HEK293 (cell line): ENCODE measurements at regions not wholly inside any gene's neighbourhood (a gene's known extent, or its start where the extent isn't known, plus 50 kb on each side); places are given as distances from the start of the nearest gene placed in this dataset.

ENCODE experiments used
- AEBP2 ChIP-seq: fragments of 450-650 bp; formaldehyde crosslinking; IDR thresholded peaks from 2 replicates; pipeline ENCODE4 v1.5.1; 2016; ENCODE audit warnings: missing biosample characterization, missing genetic modification characterization, borderline replicate concordance
- BCL11B ChIP-seq: fragments of 450-650 bp; formaldehyde crosslinking; IDR thresholded peaks from 2 replicates; pipeline ENCODE4 v1.5.1; 2016; ENCODE audit warnings: low read depth, missing biosample characterization, missing genetic modification characterization
- EGR2 ChIP-seq: fragments of 450-650 bp; formaldehyde crosslinking; IDR thresholded peaks from 2 replicates; pipeline ENCODE4 v1.5.1; 2016; ENCODE audit warnings: low read depth, missing biosample characterization, missing genetic modification characterization
- KLF1 ChIP-seq: fragments of 450-650 bp; formaldehyde crosslinking; IDR thresholded peaks from 2 replicates; pipeline ENCODE4 v1.5.1; 2016; ENCODE audit warnings: missing biosample characterization, missing genetic modification characterization
- SCRT2 ChIP-seq: fragments of 450-650 bp; formaldehyde crosslinking; IDR thresholded peaks from 2 replicates; pipeline ENCODE4 v1.5.1; 2016; ENCODE audit warnings: missing biosample characterization, missing genetic modification characterization
- SP2 ChIP-seq: fragments of 450-650 bp; formaldehyde crosslinking; IDR thresholded peaks from 2 replicates; pipeline ENCODE4 v1.5.1; 2016; ENCODE audit warnings: missing biosample characterization, missing genetic modification characterization
- WT1 ChIP-seq: fragments of 450-650 bp; formaldehyde crosslinking; IDR thresholded peaks from 2 replicates; pipeline ENCODE4 v1.5.1; 2016; ENCODE audit warnings: missing biosample characterization, missing genetic modification characterization
- ZBTB10 ChIP-seq: fragments of 450-650 bp; formaldehyde crosslinking; IDR thresholded peaks from 2 replicates; pipeline ENCODE4 v1.5.1; 2016; ENCODE audit warnings: missing biosample characterization, missing genetic modification characterization
- ZBTB44 ChIP-seq: fragments of 450-650 bp; IDR thresholded peaks from 2 replicates; pipeline ENCODE4 v1.5.1; 2018; ENCODE audit warnings: missing biosample characterization, mild to moderate bottlenecking, missing genetic modification characterization
- ZBTB48 ChIP-seq: fragments of 450-650 bp; formaldehyde crosslinking; IDR thresholded peaks from 2 replicates; pipeline ENCODE4 v1.5.1; 2016; ENCODE audit warnings: missing biosample characterization, missing genetic modification characterization
- ZBTB7A ChIP-seq: fragments of 450-650 bp; formaldehyde crosslinking; IDR thresholded peaks from 2 replicates; pipeline ENCODE4 v1.5.1; 2016; ENCODE audit warnings: low read depth, missing biosample characterization, missing genetic modification characterization
- ZFP3 ChIP-seq: fragments of 450-650 bp; formaldehyde crosslinking; IDR thresholded peaks from 2 replicates; pipeline ENCODE4 v1.5.1; 2016; ENCODE audit warnings: low read depth, missing biosample characterization, missing genetic modification characterization
- ZNF112 ChIP-seq: fragments of 450-650 bp; formaldehyde crosslinking; IDR thresholded peaks from 2 replicates; pipeline ENCODE4 v1.5.0; 2017; ENCODE audit warnings: missing biosample characterization, missing genetic modification characterization
- ZNF140 ChIP-seq: fragments of 450-650 bp; formaldehyde crosslinking; IDR thresholded peaks from 2 replicates; pipeline ENCODE4 v1.5.1; 2016; ENCODE audit warnings: missing biosample characterization, missing genetic modification characterization
- ZNF174 ChIP-seq: fragments of 450-650 bp; formaldehyde crosslinking; IDR thresholded peaks from 2 replicates; pipeline ENCODE4 v1.5.0; 2017; ENCODE audit warnings: missing biosample characterization, mild to moderate bottlenecking, missing genetic modification characterization
- ZNF184 ChIP-seq: fragments of 450-650 bp; IDR thresholded peaks from 2 replicates; pipeline ENCODE4 v1.5.1; 2018; ENCODE audit warnings: missing biosample characterization, mild to moderate bottlenecking, missing genetic modification characterization
- ZNF19 ChIP-seq: fragments of 450-650 bp; formaldehyde crosslinking; IDR thresholded peaks from 2 replicates; pipeline ENCODE4; 2016; ENCODE audit warnings: missing biosample characterization, missing genetic modification characterization, low read depth
- ZNF2 ChIP-seq: fragments of 450-650 bp; formaldehyde crosslinking; IDR thresholded peaks from 2 replicates; pipeline ENCODE4 v1.5.1; 2016; ENCODE audit warnings: missing biosample characterization, missing genetic modification characterization
- ZNF223 ChIP-seq: fragments of 450-650 bp; formaldehyde crosslinking; IDR thresholded peaks from 2 replicates; pipeline ENCODE4 v1.5.1; 2016; ENCODE audit warnings: missing biosample characterization, missing genetic modification characterization
- ZNF274 ChIP-seq, 2 experiments: fragments of 200-500 bp in 1 of 2; fragments of 450-650 bp in 1 of 2; sonication (Bioruptor generic) in 1 of 2; formaldehyde crosslinking in 1 of 2; IDR thresholded peaks; 2 replicates each; pipeline versions ENCODE4 v1.5.1 to v1.6.1; 2014 to 2016; ENCODE audit warnings: borderline replicate concordance in 1 of 2, inconsistent platforms in 1 of 2, low read length in 1 of 2, missing biosample characterization in 1 of 2, missing genetic modification characterization in 1 of 2
- ZNF302 ChIP-seq: fragments of 450-650 bp; formaldehyde crosslinking; IDR thresholded peaks from 2 replicates; pipeline ENCODE4 v1.5.1; 2016; ENCODE audit warnings: missing biosample characterization, missing genetic modification characterization, low read depth
- ZNF558 ChIP-seq: fragments of 450-650 bp; formaldehyde crosslinking; IDR thresholded peaks from 2 replicates; pipeline ENCODE4 v1.5.1; 2016; ENCODE audit warnings: missing biosample characterization, missing genetic modification characterization
- ZNF585B ChIP-seq: fragments of 450-650 bp; formaldehyde crosslinking; IDR thresholded peaks from 2 replicates; pipeline ENCODE4 v1.5.1; 2016; ENCODE audit warnings: missing biosample characterization, missing genetic modification characterization
- ZNF623 ChIP-seq: fragments of 450-650 bp; formaldehyde crosslinking; IDR thresholded peaks from 2 replicates; pipeline ENCODE4 v1.5.1; 2016; ENCODE audit warnings: missing biosample characterization, missing genetic modification characterization
- ZNF629 ChIP-seq: fragments of 450-650 bp; formaldehyde crosslinking; IDR thresholded peaks from 2 replicates; pipeline ENCODE4 v1.5.1; 2017; ENCODE audit warnings: missing biosample characterization, missing genetic modification characterization
- ZNF660 ChIP-seq: fragments of 450-650 bp; IDR thresholded peaks from 2 replicates; pipeline ENCODE4 v1.5.1; 2018; ENCODE audit warnings: missing biosample characterization, mild to moderate bottlenecking, missing genetic modification characterization
- ZNF670 ChIP-seq: fragments of 450-650 bp; formaldehyde crosslinking; IDR thresholded peaks from 2 replicates; pipeline ENCODE4 v1.5.1; 2016; ENCODE audit warnings: missing biosample characterization, missing genetic modification characterization, low read depth
- ZNF677 ChIP-seq: fragments of 450-650 bp; IDR thresholded peaks from 2 replicates; pipeline ENCODE4 v1.5.0; 2018; ENCODE audit warnings: missing biosample characterization, mild to moderate bottlenecking, missing genetic modification characterization, moderate library complexity
- ZNF704 ChIP-seq: fragments of 450-650 bp; formaldehyde crosslinking; IDR thresholded peaks from 2 replicates; pipeline ENCODE4 v1.5.1; 2016; ENCODE audit warnings: missing biosample characterization, missing genetic modification characterization
- ZNF707 ChIP-seq: fragments of 450-650 bp; formaldehyde crosslinking; IDR thresholded peaks from 2 replicates; pipeline ENCODE4 v1.5.1; 2016; ENCODE audit warnings: missing biosample characterization, missing genetic modification characterization
- ZSCAN18 ChIP-seq: fragments of 450-650 bp; formaldehyde crosslinking; IDR thresholded peaks from 2 replicates; pipeline ENCODE4 v1.5.1; 2016; ENCODE audit warnings: missing biosample characterization, missing genetic modification characterization
- ZXDB ChIP-seq: fragments of 450-650 bp; formaldehyde crosslinking; IDR thresholded peaks from 2 replicates; pipeline ENCODE4 v1.5.1; 2016; ENCODE audit warnings: missing biosample characterization, missing genetic modification characterization

GRCh38 chr1:47709019-47709871 lies 271.4 kb downstream of the FOXD2 start (continued):
- TF ChIP-seq ZNF629 (tag by site-specific recombination) = peak; percentile 9; the same call in 1 of the 2 replicates
- TF ChIP-seq ZBTB10 (tag by site-specific recombination) = peak; percentile 78
- no peak for TF ChIP-seq AEBP2 (tag by site-specific recombination)
- 0 out of 2 replicates have a peak, but pooled peaks have one; percentile 6 for TF ChIP-seq SP2 (tag by site-specific recombination)
- TF ChIP-seq ZNF19 (tag by site-specific recombination) = no peak
- TF ChIP-seq ZFP3 (tag by site-specific recombination) = no peak
- TF ChIP-seq ZNF670 (tag by site-specific recombination) = no peak
- no peak for TF ChIP-seq ZBTB44 (tag by site-specific recombination)
- no peak for TF ChIP-seq ZNF623 (tag by site-specific recombination)
- peak; percentile 21; the same call in 1 of the 2 replicates for TF ChIP-seq KLF1
- TF ChIP-seq EGR2 = no peak
- TF ChIP-seq ZBTB7A = peak; percentile 56; the same call in 1 of the 2 replicates
- TF ChIP-seq ZNF704 (tag by site-specific recombination) = no peak
- peak; percentile 69 for TF ChIP-seq ZNF2
- TF ChIP-seq ZNF184 (tag by site-specific recombination) = no peak; the same call in 1 of the 2 replicates
- no peak for TF ChIP-seq ZSCAN18 (tag by site-specific recombination)
- no peak for TF ChIP-seq ZNF174 (tag by site-specific recombination)
- peak; percentile 65 for TF ChIP-seq ZNF660 (tag by site-specific recombination)
- TF ChIP-seq ZBTB48 (tag by site-specific recombination) = peak; percentile 84
- TF ChIP-seq ZNF112 (tag by site-specific recombination) = no peak
- no peak for TF ChIP-seq ZNF302 (tag by site-specific recombination)
- no peak; the same call in 1 of the 2 replicates for TF ChIP-seq ZNF585B (tag by site-specific recombination)
- TF ChIP-seq ZNF223 = no peak
- no peak for TF ChIP-seq ZNF677 (tag by site-specific recombination)
- TF ChIP-seq ZNF558 (tag by site-specific recombination) = no peak
- no peak for TF ChIP-seq ZNF274 (IDR thresholded peaks at IDR 0.05; ENCODE audit: low read length)
- TF ChIP-seq ZNF274 (tag by site-specific recombination; IDR thresholded peaks at IDR 0.05; ENCODE audit: borderline replicate concordance) = no peak
- no peak for TF ChIP-seq ZNF707 (tag by site-specific recombination)
- 0 out of 2 replicates have a peak, but pooled peaks have one; percentile 9 for TF ChIP-seq BCL11B (tag by site-specific recombination)
- TF ChIP-seq SCRT2 = peak; percentile 82
- peak; percentile 39; the same call in 1 of the 2 replicates for TF ChIP-seq ZXDB (tag by site-specific recombination)
- TF ChIP-seq WT1 = no peak
- TF ChIP-seq ZNF140 (tag by site-specific recombination) = no peak
